D721Med (cell line): ENCODE measurements at regions not wholly inside any gene's neighbourhood (a gene's known extent, or its start where the extent isn't known, plus 50 kb on each side); places are given as distances from the start of the nearest gene placed in this dataset.

Source experiments
- DNase-seq: peaks from one replicate; pipeline ENCODE4 v3.0.0; 2011; ENCODE audit warnings: low spot score; ENCODE audit not compliant: insufficient read length
- FAIRE-seq: peaks from 2 replicates; lab custom pipeline; 2011; peaks lifted over from hg19 to GRCh38; lab: Jason Lieb, UNC
- TF ChIP-seq, protein P1 (sequence below): IDR thresholded peaks from 2 replicates; pipeline ENCODE4 v1.5.1; 2012; ENCODE audit warnings: mild to moderate bottlenecking, control low read depth; ENCODE audit not compliant: insufficient read depth; ENCODE audit errors: missing control alignments

DNA sequence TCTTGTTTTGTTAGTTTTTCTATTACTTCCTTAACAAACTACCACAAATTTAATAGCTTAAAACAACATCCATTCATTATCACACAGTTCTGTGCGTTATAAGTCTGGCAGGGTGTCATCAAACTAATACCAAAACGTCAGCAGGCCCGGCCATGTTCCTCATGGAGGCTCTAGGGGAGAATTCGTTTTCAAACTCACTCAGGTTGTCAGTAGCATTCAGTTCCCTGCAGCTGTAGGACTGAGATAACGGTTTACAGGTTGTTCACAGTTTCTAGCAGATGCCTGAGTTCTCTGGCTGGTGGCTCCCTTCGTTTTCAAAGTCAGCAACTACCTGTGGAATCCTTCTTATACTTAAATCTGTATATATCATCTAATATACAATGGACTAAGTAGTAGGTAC lies 72.5 kb upstream of the PRSS16 start:
- DNase-seq = no peak

DNA sequence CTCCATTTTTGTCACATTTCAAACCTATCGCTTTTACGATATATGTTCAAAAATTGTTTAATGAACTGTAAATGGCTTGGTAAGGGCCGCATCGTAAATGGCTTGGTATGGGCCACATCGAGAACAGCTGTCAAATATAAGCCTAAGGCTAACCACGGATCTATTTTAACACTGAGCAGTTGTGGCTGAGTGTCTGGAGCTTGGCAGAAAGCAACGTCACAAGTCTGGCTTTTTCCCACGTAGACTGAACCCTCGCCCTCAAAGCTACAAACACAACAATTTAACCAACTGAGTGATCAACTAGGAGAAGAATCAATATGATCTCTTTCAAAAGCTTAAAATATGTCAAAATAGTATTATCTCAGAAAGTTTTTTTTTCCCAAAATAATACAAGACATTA lies 71.4 kb upstream of the PRSS16 start:
- FAIRE-seq (no peak), DNase-seq (no peak)
- TF ChIP-seq, protein P1, sequence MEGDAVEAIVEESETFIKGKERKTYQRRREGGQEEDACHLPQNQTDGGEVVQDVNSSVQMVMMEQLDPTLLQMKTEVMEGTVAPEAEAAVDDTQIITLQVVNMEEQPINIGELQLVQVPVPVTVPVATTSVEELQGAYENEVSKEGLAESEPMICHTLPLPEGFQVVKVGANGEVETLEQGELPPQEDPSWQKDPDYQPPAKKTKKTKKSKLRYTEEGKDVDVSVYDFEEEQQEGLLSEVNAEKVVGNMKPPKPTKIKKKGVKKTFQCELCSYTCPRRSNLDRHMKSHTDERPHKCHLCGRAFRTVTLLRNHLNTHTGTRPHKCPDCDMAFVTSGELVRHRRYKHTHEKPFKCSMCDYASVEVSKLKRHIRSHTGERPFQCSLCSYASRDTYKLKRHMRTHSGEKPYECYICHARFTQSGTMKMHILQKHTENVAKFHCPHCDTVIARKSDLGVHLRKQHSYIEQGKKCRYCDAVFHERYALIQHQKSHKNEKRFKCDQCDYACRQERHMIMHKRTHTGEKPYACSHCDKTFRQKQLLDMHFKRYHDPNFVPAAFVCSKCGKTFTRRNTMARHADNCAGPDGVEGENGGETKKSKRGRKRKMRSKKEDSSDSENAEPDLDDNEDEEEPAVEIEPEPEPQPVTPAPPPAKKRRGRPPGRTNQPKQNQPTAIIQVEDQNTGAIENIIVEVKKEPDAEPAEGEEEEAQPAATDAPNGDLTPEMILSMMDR = no peak

More for the DNA sequence above, 72.5 kb upstream of the PRSS16 start:
- TF ChIP-seq, protein P1 = no peak
- no peak for FAIRE-seq

DNA sequence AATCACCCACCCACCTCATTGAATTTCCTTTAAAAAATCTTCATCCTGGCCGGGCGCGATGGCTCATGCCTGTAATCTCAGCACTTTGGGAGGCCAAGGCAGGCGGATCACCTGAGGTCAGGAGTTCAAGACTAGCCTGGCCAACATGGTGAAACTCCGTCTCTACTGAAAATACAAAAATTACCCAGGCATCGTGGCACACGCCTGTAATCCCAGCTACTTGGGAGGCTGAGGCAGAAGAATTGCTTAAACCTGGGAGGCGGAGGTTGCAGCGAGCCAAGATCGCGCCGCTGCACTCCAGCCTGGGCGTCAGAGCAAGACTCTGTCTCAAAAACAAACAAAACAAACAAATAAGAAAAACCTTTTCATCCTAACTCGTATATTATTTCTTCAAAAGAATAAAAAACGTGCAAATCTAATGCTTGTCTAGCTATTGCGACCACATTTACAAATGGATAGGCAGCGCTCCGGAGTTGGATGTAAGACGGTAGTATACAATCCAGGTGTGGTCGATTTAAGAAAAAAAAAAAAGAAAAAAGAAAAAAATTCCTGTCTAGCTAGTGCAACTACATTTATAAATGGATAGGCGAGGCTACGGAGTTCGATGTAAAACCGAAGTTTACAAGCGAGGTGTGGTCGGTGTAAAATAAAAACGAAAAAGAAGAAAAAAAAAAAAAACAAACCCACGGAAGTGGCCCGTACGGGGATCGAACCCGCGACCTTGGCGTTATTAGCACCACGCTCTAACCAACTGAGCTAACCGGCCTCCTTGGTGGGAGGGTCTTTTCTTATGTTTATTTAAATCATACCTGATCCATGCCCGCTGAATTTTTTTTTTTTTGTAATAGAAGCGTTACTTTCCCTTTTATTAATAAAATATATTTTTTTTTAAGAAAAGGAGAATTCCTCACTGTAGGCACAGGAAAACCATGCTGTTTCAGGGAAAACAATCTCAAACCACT lies 70.7 kb upstream of the PRSS16 start:
- DNase-seq (no peak), FAIRE-seq (no peak)
- TF ChIP-seq, protein P1 = no peak

DNA sequence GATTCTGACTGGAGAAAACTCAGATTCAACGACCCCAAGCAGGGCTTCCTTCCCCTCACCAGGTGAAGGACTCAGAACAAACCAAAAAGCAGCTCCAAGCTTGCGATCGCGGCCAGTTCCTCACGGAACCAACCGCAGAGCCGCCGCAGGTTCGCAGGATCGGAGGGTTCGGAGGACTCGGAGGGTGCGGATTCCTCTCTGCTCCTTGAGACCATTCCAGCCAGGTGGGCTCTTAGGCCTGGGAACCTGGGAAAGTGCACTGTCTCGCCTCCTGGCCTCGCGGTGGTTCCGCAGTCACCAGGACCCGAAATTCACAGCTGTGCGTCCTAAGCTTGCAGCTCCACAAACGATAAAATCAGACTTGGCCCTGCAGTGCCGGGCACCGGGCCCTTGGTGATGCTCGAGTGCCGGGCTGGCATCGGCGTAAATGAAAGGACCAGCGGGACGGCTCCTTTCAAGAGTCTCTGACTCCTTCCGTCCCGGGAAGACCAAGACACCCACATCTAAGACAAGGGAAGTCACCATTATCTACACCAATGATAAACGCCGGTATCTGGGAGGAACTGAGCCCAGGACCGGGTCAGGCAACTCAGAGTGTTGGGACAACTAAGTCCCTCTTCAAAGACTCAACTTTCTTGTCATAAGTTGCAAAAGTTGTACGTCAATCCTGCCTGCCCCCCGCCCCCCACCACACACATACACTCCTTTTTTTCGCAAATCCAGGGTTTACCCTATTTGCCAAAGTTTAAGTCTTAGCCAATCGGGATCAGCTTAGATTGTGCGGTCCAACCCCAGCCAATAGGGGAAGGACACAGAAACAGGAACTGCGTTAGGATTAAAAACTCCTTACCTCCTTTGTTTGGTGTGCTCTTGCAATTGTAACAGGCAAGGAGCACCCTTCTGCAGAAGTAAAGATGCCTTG lies 69.8 kb upstream of the PRSS16 start:
- no peak for DNase-seq
- TF ChIP-seq, protein P1 = peak; percentile 18
- FAIRE-seq = no peak

DNA sequence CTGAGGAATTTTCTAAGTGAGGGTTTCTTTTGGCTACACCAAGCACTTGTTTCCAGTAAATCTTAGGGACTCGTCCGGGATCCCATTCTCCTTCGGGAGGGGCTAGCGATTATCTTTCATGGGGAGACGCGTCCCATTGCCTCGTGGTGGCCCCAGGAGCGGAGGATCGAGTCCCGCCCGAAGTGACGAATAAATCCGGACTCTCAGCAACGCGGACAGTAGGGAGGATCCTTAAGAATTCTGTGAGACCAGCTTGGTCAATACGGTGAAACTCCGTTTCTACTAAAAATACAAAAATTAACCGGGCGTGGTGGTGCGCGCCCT lies 69.1 kb upstream of the PRSS16 start:
- no peak for FAIRE-seq
- no peak for DNase-seq
- TF ChIP-seq, protein P1 = no peak

DNA sequence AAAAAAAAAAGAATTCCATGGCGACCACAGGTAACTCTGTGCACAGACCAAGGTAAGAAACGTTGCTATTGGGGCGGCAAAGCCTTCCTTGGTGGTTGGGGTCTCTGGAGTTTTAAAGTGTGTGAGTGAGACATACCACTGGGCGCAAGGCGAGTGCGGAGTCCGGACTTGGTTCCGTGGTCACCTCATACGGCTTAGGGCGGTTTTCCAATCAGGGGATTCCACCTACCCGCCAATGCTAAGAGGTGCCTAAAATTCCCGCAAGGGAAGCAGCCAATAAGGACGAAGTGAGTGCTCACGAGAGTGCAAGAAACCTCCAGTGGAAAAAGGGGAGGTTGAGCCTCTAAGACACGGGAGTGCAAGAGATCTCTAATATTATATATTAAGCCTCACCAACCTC lies 68.6 kb upstream of the PRSS16 start:
- DNase-seq (no peak), FAIRE-seq (no peak)
- TF ChIP-seq, protein P1 = no peak
